Cardiac muscle cell (in vitro differentiated cells and primary cell): ENCODE measurements at regions not wholly inside any gene's neighbourhood (a gene's known extent, or its start where the extent isn't known, plus 50 kb on each side); places are given as distances from the start of the nearest gene placed in this dataset.

Experiments
- DNase-seq, 2 donors: peaks; one replicate each; pipeline versions ENCODE4 v3.0.0 to v3.0.0-alpha.2; 2010 to 2017; ENCODE audit warnings: low read depth in 1 of 2, low spot score in 1 of 2
- H3K27ac ChIP-seq: fragments of 200-600 bp; sonication (generic); 2 replicates; pipeline ENCODE4 v1.5.1; 2016
- H3K27me3 ChIP-seq: fragments of 200-600 bp; sonication (generic); 2 replicates; pipeline ENCODE4 v1.6.0; 2016; ENCODE audit warnings: control low read depth
- H3K36me3 ChIP-seq: fragments of 200-600 bp; sonication (generic); 2 replicates; pipeline ENCODE4 v1.5.1; 2016; ENCODE audit warnings: control low read depth
- H3K4me1 ChIP-seq: fragments of 200-600 bp; sonication (generic); 2 replicates; pipeline ENCODE4 v1.8.1; 2017; ENCODE audit warnings: low read depth, mild to moderate bottlenecking, mixed run types
- H3K4me3 ChIP-seq: fragments of 200-600 bp; sonication (generic); 2 replicates; pipeline ENCODE4 v1.5.1; 2016; ENCODE audit warnings: mild to moderate bottlenecking
- H3K9me3 ChIP-seq: fragments of 200-600 bp; sonication (generic); 2 replicates; pipeline ENCODE4 v1.5.1; 2017; ENCODE audit warnings: low read depth, mild to moderate bottlenecking, control low read depth
- TF ChIP-seq, protein P1 (sequence below): IDR thresholded peaks from 2 replicates; pipeline ENCODE4 v1.5.1; 2012; ENCODE audit warnings: low read depth, mild to moderate bottlenecking, low read length

DNA sequence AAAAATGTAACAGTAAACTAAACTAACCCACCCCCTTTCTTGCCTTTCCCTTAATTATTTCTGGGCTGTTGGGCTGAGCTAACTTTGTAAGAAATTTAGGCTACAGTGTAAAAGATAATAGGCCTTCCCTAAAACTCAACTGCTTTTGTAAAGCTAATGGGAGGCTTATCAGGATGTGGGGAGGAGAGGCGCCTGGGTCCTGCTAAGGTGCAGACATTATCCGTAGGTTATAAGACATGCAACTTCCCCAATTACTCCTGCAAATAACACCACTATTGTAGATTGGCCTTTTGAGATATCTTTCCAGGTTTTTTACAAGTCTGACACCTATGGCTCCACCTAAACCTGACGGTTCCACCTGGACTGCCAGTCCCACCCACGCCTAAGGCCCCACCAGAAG lies 88.3 kb downstream of the NPAP1 start:
- Histone ChIP-seq H3K36me3 (no peaks in the 10 kb centered on the region), H3K9me3 (no peaks in the 10 kb centered on the region), H3K27ac (no peak overlapping the region), H3K4me1 (no peaks in the 10 kb centered on the region), H3K4me3 (no peak overlapping the region), H3K27me3 (no peaks in the 10 kb centered on the region)
- no peak for DNase-seq
- TF ChIP-seq, protein P1, sequence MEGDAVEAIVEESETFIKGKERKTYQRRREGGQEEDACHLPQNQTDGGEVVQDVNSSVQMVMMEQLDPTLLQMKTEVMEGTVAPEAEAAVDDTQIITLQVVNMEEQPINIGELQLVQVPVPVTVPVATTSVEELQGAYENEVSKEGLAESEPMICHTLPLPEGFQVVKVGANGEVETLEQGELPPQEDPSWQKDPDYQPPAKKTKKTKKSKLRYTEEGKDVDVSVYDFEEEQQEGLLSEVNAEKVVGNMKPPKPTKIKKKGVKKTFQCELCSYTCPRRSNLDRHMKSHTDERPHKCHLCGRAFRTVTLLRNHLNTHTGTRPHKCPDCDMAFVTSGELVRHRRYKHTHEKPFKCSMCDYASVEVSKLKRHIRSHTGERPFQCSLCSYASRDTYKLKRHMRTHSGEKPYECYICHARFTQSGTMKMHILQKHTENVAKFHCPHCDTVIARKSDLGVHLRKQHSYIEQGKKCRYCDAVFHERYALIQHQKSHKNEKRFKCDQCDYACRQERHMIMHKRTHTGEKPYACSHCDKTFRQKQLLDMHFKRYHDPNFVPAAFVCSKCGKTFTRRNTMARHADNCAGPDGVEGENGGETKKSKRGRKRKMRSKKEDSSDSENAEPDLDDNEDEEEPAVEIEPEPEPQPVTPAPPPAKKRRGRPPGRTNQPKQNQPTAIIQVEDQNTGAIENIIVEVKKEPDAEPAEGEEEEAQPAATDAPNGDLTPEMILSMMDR, result no peak

DNA sequence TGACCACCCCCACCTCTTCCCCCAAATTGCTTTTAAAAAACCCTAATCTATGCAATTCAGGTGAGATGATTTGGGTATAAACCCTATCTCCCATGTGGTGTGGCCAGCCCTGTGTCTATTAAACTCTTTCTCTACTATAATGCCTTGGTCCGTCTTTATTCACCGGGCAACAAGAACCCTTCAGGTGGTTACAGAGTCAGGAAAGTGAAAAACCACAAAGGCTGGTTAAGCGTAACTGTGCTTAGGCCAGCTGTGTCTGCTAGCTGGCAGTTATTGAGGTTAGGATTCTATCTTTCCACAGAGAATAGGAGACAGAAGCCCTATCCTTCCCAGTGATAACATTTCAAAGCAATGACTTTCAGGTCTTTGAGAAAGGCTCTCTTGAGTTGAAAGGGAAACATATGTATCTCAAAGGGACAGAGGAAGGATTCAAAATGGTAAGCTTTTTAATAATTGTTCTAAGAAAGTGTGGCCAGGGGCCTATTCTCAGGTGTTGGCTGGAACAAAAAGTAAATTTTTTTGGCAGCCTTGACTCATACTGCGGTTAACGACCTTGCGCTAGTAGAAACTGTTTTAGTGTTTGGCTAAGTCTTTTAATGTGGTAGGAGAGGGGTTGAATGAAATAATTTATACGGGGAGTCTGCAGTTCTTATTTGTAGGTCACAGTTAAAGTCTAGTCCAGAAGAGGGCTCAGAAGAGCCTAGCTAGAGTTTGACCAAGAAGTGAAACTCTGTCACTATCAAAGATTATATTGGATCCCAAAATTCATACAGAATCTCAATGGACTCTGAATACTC lies 89.0 kb downstream of the NPAP1 start:
- H3K9me3 ChIP-seq, result no peaks in the 10 kb centered on the region
- H3K4me1 ChIP-seq, result no peaks in the 10 kb centered on the region
- no peak overlapping the region for H3K27ac ChIP-seq
- no peaks in the 10 kb centered on the region for H3K27me3 ChIP-seq
- H3K4me3 ChIP-seq, result no peak overlapping the region
- no peak for DNase-seq
- TF ChIP-seq, protein P1, result no peak
- no peaks in the 10 kb centered on the region for H3K36me3 ChIP-seq

DNA sequence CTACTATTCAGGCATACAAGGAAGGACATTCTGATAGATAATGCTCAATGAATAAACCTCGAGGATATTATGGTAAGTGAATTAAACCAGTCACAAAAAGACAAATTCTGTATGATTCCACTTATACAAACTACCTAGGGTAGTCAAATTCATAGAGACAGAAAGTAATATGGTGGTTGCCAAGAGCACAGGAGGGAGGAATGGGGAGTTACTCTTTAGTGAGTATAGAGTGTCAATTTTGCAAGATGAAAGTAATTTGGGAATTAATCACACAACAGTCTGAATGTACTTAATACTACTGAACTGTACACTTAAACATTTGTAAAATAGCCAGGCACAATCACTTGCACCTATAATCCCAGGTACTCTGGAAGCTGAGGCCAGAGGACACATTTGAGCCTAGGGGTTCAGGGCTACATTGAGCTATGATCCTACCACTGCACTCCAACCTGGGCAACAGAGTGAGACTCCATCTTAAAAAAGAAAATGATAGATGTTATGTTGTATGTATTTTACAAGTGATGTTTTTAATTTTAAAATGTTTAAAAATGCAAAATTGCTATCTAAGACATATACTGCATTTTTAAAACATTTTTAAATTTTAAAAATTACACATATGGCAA lies 91.0 kb downstream of the NPAP1 start:
- DNase-seq, result no peak
- H3K4me3 ChIP-seq, result no peak overlapping the region

DNA sequence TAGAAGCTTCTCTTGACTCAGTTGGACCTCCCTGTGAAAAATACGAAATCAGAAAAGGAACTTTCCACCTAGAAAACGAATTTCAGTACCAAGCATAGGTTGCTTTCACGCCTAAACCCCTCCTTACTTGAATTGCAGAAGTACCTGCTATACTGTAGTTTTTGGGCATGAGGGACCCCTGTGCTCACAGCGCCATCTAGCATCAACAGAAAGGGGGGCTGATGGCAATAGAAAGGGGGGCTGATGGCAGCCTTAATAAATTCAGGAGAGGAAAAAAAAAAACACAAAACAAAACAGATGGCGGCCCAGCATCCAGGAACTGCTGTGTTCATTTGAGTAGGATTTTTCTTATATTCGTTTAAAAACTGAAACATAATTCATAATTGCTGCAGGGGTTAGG lies 96.7 kb downstream of the NPAP1 start:
- H3K27ac ChIP-seq, result no peak overlapping the region
- H3K36me3 ChIP-seq, result no peaks in the 10 kb centered on the region
- peak in 1 of 2 donors; percentile 14 for DNase-seq
- no peaks in the 10 kb centered on the region for H3K9me3 ChIP-seq
- no peaks in the 10 kb centered on the region for H3K27me3 ChIP-seq
- no peak overlapping the region for H3K4me3 ChIP-seq
- TF ChIP-seq, protein P1, result no peak
- no peaks in the 10 kb centered on the region for H3K4me1 ChIP-seq

More for the DNA sequence above, 91.0 kb downstream of the NPAP1 start:
- Histone ChIP-seq H3K9me3 (no peaks in the 10 kb centered on the region), H3K36me3 (no peaks in the 10 kb centered on the region), H3K27me3 (no peaks in the 10 kb centered on the region), H3K4me1 (no peaks in the 10 kb centered on the region), H3K27ac (no peak overlapping the region)
- TF ChIP-seq, protein P1, result no peak

DNA sequence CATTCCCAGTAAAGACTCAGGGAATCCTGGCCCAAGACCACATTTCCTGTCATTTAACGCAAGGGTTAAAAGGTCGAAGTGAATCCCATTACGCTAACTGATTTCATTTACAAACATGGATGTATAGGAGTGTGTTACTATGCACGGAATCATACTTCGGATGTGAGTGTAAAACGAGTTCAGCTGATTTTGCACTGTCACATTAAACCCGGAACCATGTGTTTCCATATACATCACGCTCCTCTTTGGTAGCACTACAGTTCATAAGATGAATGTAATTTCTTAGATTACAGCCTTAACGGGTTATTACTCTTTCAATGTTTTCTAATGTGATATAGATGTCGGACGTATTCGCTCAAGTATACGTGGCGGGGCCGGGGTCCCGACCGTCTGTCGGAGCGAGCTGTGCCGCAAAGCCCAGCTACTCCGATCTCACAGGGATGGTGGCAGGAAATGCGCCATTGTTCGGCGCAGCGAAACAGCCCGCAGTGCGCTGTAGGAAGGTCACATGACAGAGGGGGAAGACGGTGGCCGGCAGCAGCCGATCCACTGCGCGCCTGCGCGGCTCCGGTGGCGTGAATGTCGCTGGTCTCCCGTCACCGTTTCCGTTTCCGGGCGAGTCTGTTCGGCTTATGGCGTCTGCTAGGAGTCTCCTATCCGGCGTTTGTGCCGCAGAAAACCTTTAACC lies 97.3 kb downstream of the NPAP1 start:
- DNase-seq, result peak in 1 of 2 donors; percentile 87
- H3K27ac ChIP-seq, result no peak overlapping the region
- H3K4me3 ChIP-seq, result no peak overlapping the region
- no peaks in the 10 kb centered on the region for H3K9me3 ChIP-seq
- H3K4me1 ChIP-seq, result no peaks in the 10 kb centered on the region
- TF ChIP-seq, protein P1, result no peak
- no peaks in the 10 kb centered on the region for H3K36me3 ChIP-seq
- H3K27me3 ChIP-seq, result no peaks in the 10 kb centered on the region
